HepG2 (cell line): ENCODE measurements at regions not wholly inside any gene's neighbourhood (a gene's known extent, or its start where the extent isn't known, plus 50 kb on each side); places are given as distances from the start of the nearest gene placed in this dataset.

Experiments
- BRD4 ChIP-seq: sonication (generic); formaldehyde crosslinking; IDR thresholded peaks from 2 replicates; pipeline ENCODE4 v1.4.0; 2020; ENCODE audit warnings: missing genetic modification reagents
- CREB1 ChIP-seq, 2 experiments: fragments of 450-650 bp in 1 of 2; IDR thresholded peaks; 2 replicates each; pipeline ENCODE4 v1.6.1; 2016 to 2017; ENCODE audit warnings: control low read depth in 1 of 2, mild to moderate bottlenecking in 1 of 2, missing compliant biosample characterization in 1 of 2, missing genetic modification characterization in 1 of 2
- POLR2G ChIP-seq: fragments of 200-400 bp; formaldehyde crosslinking; IDR thresholded peaks from 2 replicates; pipeline ENCODE4 v1.6.1; 2018; ENCODE audit warnings: mild to moderate bottlenecking, low read depth, low read length, moderate library complexity
- TOPORS ChIP-seq: sonication (generic); formaldehyde crosslinking; IDR thresholded peaks from 2 replicates; pipeline ENCODE4 v1.8.0; 2023; ENCODE audit warnings: mild to moderate bottlenecking, missing genetic modification reagents
- XRCC5 ChIP-seq: fragments of 200-400 bp; formaldehyde crosslinking; optimal IDR thresholded peaks from 2 replicates; pipeline ENCODE3; 2017; ENCODE audit warnings: mild to moderate bottlenecking, low read length
- ZBTB8A ChIP-seq: sonication (generic); formaldehyde crosslinking; IDR thresholded peaks from 2 replicates; pipeline ENCODE4 v1.4.0; 2020; ENCODE audit warnings: mild to moderate bottlenecking, low read depth, missing genetic modification reagents, borderline replicate concordance
- ZNF331 ChIP-seq: sonication (generic); formaldehyde crosslinking; IDR thresholded peaks from 2 replicates; pipeline ENCODE4 v1.4.0; 2020; ENCODE audit warnings: missing genetic modification reagents
- ZNF567 ChIP-seq: sonication (generic); formaldehyde crosslinking; IDR thresholded peaks from 2 replicates; pipeline ENCODE4 v1.8.1; 2023; ENCODE audit warnings: mild to moderate bottlenecking, missing genetic modification reagents, borderline replicate concordance
- ZNF580 ChIP-seq: IDR thresholded peaks from 2 replicates; pipeline ENCODE4 v1.6.1; 2016; ENCODE audit warnings: low read depth, borderline replicate concordance
- ZNF644 ChIP-seq: IDR thresholded peaks from 2 replicates; pipeline ENCODE4 v1.6.1; 2016; ENCODE audit warnings: low read depth
- TF ChIP-seq, protein P1 (sequence below), 2 experiments: sonication (generic) in 1 of 2; formaldehyde crosslinking in 1 of 2; IDR thresholded peaks; 2 replicates each; pipeline versions ENCODE4 v1.4.0 to v1.6.1; 2018 to 2020; ENCODE audit warnings: missing genetic modification reagents in 2 of 2, borderline replicate concordance in 1 of 2, low read depth in 1 of 2, mild to moderate bottlenecking in 1 of 2, missing biosample characterization in 1 of 2

GRCh38 chr5:38105231-38105570, 153.2 kb upstream of the EGFLAM start (continued):
- TF ChIP-seq ZNF644 (CRISPR knock-in tag) (peak; percentile 5; the same call in 1 of the 2 replicates), XRCC5 (peak; percentile 8), ZNF331 (0 out of 2 replicates have a peak, but pooled peaks have one; percentile 2), ZNF580 (CRISPR knock-in tag) (peak; percentile 21; the same call in 1 of the 2 replicates), ZNF567 (CRISPR knock-in tag) (no peak), BRD4 (peak; percentile 18; the same call in 1 of the 2 replicates), POLR2G (peak; percentile 49), ZBTB8A (CRISPR knock-in tag) (no peak), TOPORS (CRISPR knock-in tag) (no peak), CREB1 (IDR thresholded peaks at IDR 0.05) (no peak), CREB1 (CRISPR knock-in tag; IDR thresholded peaks at IDR 0.05) (no peak)
- TF ChIP-seq, protein P1, sequence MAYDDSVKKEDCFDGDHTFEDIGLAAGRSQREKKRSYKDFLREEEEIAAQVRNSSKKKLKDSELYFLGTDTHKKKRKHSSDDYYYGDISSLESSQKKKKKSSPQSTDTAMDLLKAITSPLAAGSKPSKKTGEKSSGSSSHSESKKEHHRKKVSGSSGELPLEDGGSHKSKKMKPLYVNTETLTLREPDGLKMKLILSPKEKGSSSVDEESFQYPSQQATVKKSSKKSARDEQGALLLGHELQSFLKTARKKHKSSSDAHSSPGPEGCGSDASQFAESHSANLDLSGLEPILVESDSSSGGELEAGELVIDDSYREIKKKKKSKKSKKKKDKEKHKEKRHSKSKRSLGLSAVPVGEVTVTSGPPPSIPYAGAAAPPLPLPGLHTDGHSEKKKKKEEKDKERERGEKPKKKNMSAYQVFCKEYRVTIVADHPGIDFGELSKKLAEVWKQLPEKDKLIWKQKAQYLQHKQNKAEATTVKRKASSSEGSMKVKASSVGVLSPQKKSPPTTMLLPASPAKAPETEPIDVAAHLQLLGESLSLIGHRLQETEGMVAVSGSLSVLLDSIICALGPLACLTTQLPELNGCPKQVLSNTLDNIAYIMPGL (CRISPR knock-in tag; IDR thresholded peaks at IDR 0.05; ENCODE audit: borderline replicate concordance in 1 of 2, low read depth in 1 of 2), result 0 out of 4 replicates have a peak, but pooled peaks of 1 of the 2 experiments have one; percentile 6
- TF ChIP-seq, all 625 proteins: peak for 12
